HEK293T (cell line): ENCODE measurements at regions not wholly inside any gene's neighbourhood (a gene's known extent, or its start where the extent isn't known, plus 50 kb on each side); places are given as distances from the start of the nearest gene placed in this dataset.

Experiments
- CTCF ChIA-PET: fragments of 350-600 bp; formaldehyde crosslinking; extraction: SDS; loops from one replicate; lab custom pipeline; 2021; ENCODE audit warnings: antibody characterized with exemption, inconsistent platforms; lab: Yijun Ruan, JAX
- POLR2A ChIA-PET: fragments of 350-600 bp; formaldehyde crosslinking; extraction: SDS; loops from one replicate; lab custom pipeline; 2020; ENCODE audit warnings: antibody characterized with exemption, inconsistent platforms; lab: Yijun Ruan, JAX
- DNase-seq: peaks from one replicate; pipeline ENCODE4 v3.0.0; 2012; ENCODE audit warnings: mixed read lengths; ENCODE audit errors: extremely low spot score
- ARNT ChIP-seq: fragments of 450-650 bp; IDR thresholded peaks from 2 replicates; pipeline ENCODE4 v1.6.1; 2017; ENCODE audit warnings: mild to moderate bottlenecking
- BHLHE40 ChIP-seq: fragments of 450-650 bp; IDR thresholded peaks from 2 replicates; pipeline ENCODE4 v1.6.1; 2016; ENCODE audit warnings: mild to moderate bottlenecking, moderate library complexity, borderline replicate concordance
- CTBP1 ChIP-seq: fragments of 450-650 bp; IDR thresholded peaks from 2 replicates; pipeline ENCODE4 v1.6.1; 2016; ENCODE audit warnings: borderline replicate concordance
- ELF4 ChIP-seq: fragments of 450-650 bp; IDR thresholded peaks from 2 replicates; pipeline ENCODE4 v1.6.1; 2017; ENCODE audit warnings: antibody characterized with exemption
- FOXA1 ChIP-seq: fragments of 450-650 bp; IDR thresholded peaks from 2 replicates; pipeline ENCODE4 v1.6.1; 2016; ENCODE audit warnings: mild to moderate bottlenecking
- FOXK2 ChIP-seq: fragments of 450-650 bp; IDR thresholded peaks from 2 replicates; pipeline ENCODE4 v1.6.1; 2016; ENCODE audit warnings: mild to moderate bottlenecking
- FOXM1 ChIP-seq: fragments of 450-650 bp; IDR thresholded peaks from 2 replicates; pipeline ENCODE4 v1.6.1; 2017; ENCODE audit warnings: mild to moderate bottlenecking, borderline replicate concordance
- HDGF ChIP-seq: fragments of 450-650 bp; IDR thresholded peaks from 2 replicates; pipeline ENCODE4 v1.6.1; 2017; ENCODE audit warnings: antibody characterized with exemption, borderline replicate concordance
- L3MBTL2 ChIP-seq: fragments of 450-650 bp; conservative IDR thresholded peaks from 2 replicates; pipeline ENCODE4 v1.6.1; 2016; ENCODE audit warnings: mild to moderate bottlenecking
- LEF1 ChIP-seq: fragments of 450-650 bp; IDR thresholded peaks from 2 replicates; pipeline ENCODE4 v1.6.1; 2017; ENCODE audit warnings: mild to moderate bottlenecking, borderline replicate concordance
- NFRKB ChIP-seq: fragments of 450-650 bp; IDR thresholded peaks from 2 replicates; pipeline ENCODE4 v1.6.1; 2016; ENCODE audit warnings: mild to moderate bottlenecking, moderate library complexity
- PKNOX1 ChIP-seq: fragments of 450-650 bp; IDR thresholded peaks from 2 replicates; pipeline ENCODE4 v1.6.1; 2016
- SP1 ChIP-seq: fragments of 450-650 bp; IDR thresholded peaks from 2 replicates; pipeline ENCODE4 v1.6.1; 2017
- SUZ12 ChIP-seq: fragments of 450-650 bp; IDR thresholded peaks from 2 replicates; pipeline ENCODE4 v1.6.1; 2016; ENCODE audit warnings: mild to moderate bottlenecking
- TARDBP ChIP-seq: fragments of 450-650 bp; IDR thresholded peaks from 2 replicates; pipeline ENCODE4 v1.6.1; 2016
- ZNF384 ChIP-seq: fragments of 450-650 bp; IDR thresholded peaks from 2 replicates; pipeline ENCODE4 v1.6.1; 2016

GRCh38 chr4:23533859-23534258 lies 356.0 kb downstream of the PPARGC1A start:
- no peak for DNase-seq
- ChIA-PET POLR2A (no interaction called here), CTCF (no interaction called here)
- TF ChIP-seq FOXM1, result no peak
- no peak for TF ChIP-seq ZNF384
- no peak for TF ChIP-seq SP1
- no peak for TF ChIP-seq PKNOX1
- TF ChIP-seq CTBP1, result no peak
- no peak for TF ChIP-seq ARNT
- no peak for TF ChIP-seq FOXK2
- TF ChIP-seq SUZ12, result no peak
- no peak for TF ChIP-seq FOXA1
- no peak for TF ChIP-seq HDGF
- TF ChIP-seq ELF4, result no peak
- TF ChIP-seq BHLHE40, result no peak
- TF ChIP-seq NFRKB, result no peak
- TF ChIP-seq LEF1, result no peak

GRCh38 chr4:23516716-23517115 lies 373.1 kb downstream of the PPARGC1A start:
- CTCF ChIA-PET, result no interaction called here
- DNase-seq, result no peak
- POLR2A ChIA-PET, result no interaction called here
- no peak for TF ChIP-seq NFRKB
- TF ChIP-seq ARNT, result no peak
- no peak for TF ChIP-seq HDGF
- no peak for TF ChIP-seq FOXK2
- no peak for TF ChIP-seq L3MBTL2
- TF ChIP-seq ELF4, result no peak
- TF ChIP-seq PKNOX1, result no peak
- TF ChIP-seq FOXA1, result no peak
- TF ChIP-seq SUZ12, result no peak
- no peak for TF ChIP-seq TARDBP

- TF ChIP-seq ZNF384, result no peak
- TF ChIP-seq BHLHE40, result no peak
- ChIA-PET CTCF (no interaction called here), POLR2A (no interaction called here)
- DNase-seq, result no peak
These were observed 385.8 kb downstream of the PPARGC1A start for GRCh38 chr4:23504083-23504482.

GRCh38 chr4:23500894-23501449 lies 388.9 kb downstream of the PPARGC1A start:
- ChIA-PET CTCF (interaction anchor here (0.7 kb wide), 1 partner anchor 107 kb away, joined by 3 read pairs; no protein-coding TSS in a partner anchor), POLR2A (no interaction called here)
- DNase-seq, result no peak

GRCh38 chr4:23485801-23486200 lies 404.0 kb downstream of the PPARGC1A start:
- TF ChIP-seq PKNOX1 (no peak), FOXK2 (no peak)
- ChIA-PET CTCF (no interaction called here), POLR2A (no interaction called here)
- DNase-seq, result no peak

More at GRCh38 chr4:23500894-23501449, 388.9 kb downstream of the PPARGC1A start:
- no peak for TF ChIP-seq LEF1
- TF ChIP-seq FOXA1, result no peak
- no peak for TF ChIP-seq FOXM1
- no peak for TF ChIP-seq HDGF
- no peak for TF ChIP-seq ELF4
- TF ChIP-seq NFRKB, result no peak
- TF ChIP-seq CTBP1, result no peak
- no peak for TF ChIP-seq FOXK2
- no peak for TF ChIP-seq PKNOX1
- TF ChIP-seq TARDBP, result no peak
- TF ChIP-seq ARNT, result no peak
- no peak for TF ChIP-seq ZNF384
- no peak for TF ChIP-seq L3MBTL2
- no peak for TF ChIP-seq BHLHE40
- no peak for TF ChIP-seq SUZ12
- TF ChIP-seq SP1, result no peak

- POLR2A ChIA-PET, result no interaction called here
- CTCF ChIA-PET, result no interaction called here
- TF ChIP-seq SP1 (no peak), TARDBP (no peak)
- DNase-seq, result no peak
These were observed 405.2 kb downstream of the PPARGC1A start for GRCh38 chr4:23484689-23485088.

- ChIA-PET POLR2A (no interaction called here), CTCF (no interaction called here)
- TF ChIP-seq SUZ12 (no peak), ELF4 (no peak), SP1 (no peak), FOXK2 (no peak), TARDBP (no peak), FOXM1 (no peak), NFRKB (no peak), BHLHE40 (no peak)
- DNase-seq, result no peak
These were observed 406.4 kb downstream of the PPARGC1A start for GRCh38 chr4:23483320-23483960.
